H1 (cell line): ENCODE measurements at regions not wholly inside any gene's neighbourhood (a gene's known extent, or its start where the extent isn't known, plus 50 kb on each side); places are given as distances from the start of the nearest gene placed in this dataset.
A peak's percentile ranks its signal among the peaks of the same experiment; 100 is the strongest.

Source experiments
- CTCF ChIA-PET: fragments of 300-600 bp; sonication (Branson Sonifier 250); formaldehyde crosslinking; loops from one replicate; lab custom pipeline; 2021; ENCODE audit not compliant: partially characterized antibody; lab: Charles Lee
- POLR2A ChIA-PET: fragments of 300-600 bp; sonication (Branson Sonifier 250); formaldehyde crosslinking; loops from one replicate; lab custom pipeline; 2021; ENCODE audit warnings: inconsistent platforms; ENCODE audit not compliant: partially characterized antibody; lab: Charles Lee
- DNase-seq, 2 experiments: peaks; one replicate each; pipeline versions ENCODE4 v3.0.0 to v3.0.0-alpha.2; 2010 to 2022; ENCODE audit warnings: low spot score in 2 of 2, low read depth in 1 of 2, mixed read lengths in 1 of 2
- FAIRE-seq: peaks from 2 replicates; lab custom pipeline; 2011; peaks lifted over from hg19 to GRCh38; lab: Jason Lieb, UNC
- H2AFZ ChIP-seq: 2 replicates; pipeline ENCODE4 v1.8.1; 2012; ENCODE audit warnings: low read length, inconsistent platforms
- H2AK5ac ChIP-seq: 2 replicates; pipeline ENCODE4 v1.6.1; 2013; ENCODE audit warnings: low read depth, low read length
- H2BK120ac ChIP-seq: replicated peaks from 2 replicates; pipeline ENCODE3; 2013; ENCODE audit warnings: low read depth, low read length, inconsistent platforms
- H2BK12ac ChIP-seq: 2 replicates; pipeline ENCODE4 v1.6.1; 2013; ENCODE audit warnings: low read depth, low read length
- H2BK15ac ChIP-seq: 2 replicates; pipeline ENCODE4 v1.6.1; 2013; ENCODE audit warnings: low read length
- H2BK20ac ChIP-seq: 2 replicates; pipeline ENCODE4 v1.6.1; 2013; ENCODE audit warnings: low read length
- H2BK5ac ChIP-seq: 2 replicates; pipeline ENCODE4 v1.6.1; 2013; ENCODE audit warnings: low read depth, low read length
- H3K14ac ChIP-seq: 2 replicates; pipeline ENCODE4 v1.6.1; 2013; ENCODE audit warnings: inconsistent platforms; ENCODE audit not compliant: insufficient read length
- H3K18ac ChIP-seq: 2 replicates; pipeline ENCODE4 v1.6.1; 2013; ENCODE audit warnings: low read length; ENCODE audit errors: extremely low read depth
- H3K23ac ChIP-seq: 2 replicates; pipeline ENCODE4 v1.6.1; 2013; ENCODE audit warnings: inconsistent platforms; ENCODE audit not compliant: insufficient read length
- H3K23me2 ChIP-seq: 2 replicates; pipeline ENCODE4 v1.6.1; 2013; ENCODE audit warnings: low read depth, low read length
- H3K27ac ChIP-seq: 2 replicates; pipeline ENCODE4 v1.6.1; 2011; ENCODE audit warnings: low read depth, low read length, inconsistent platforms
- H3K27me3 ChIP-seq, 4 experiments: replicated peaks in 1 of 4; 1 replicate in 1 of 4; 2 replicates in 3 of 4; pipeline versions ENCODE4 v1.6.1 to v1.8.1; 2011 to 2013; ENCODE audit warnings: low read length in 3 of 4, mild to moderate bottlenecking in 3 of 4, inconsistent platforms in 2 of 4, mixed read lengths in 2 of 4, moderate library complexity in 1 of 4; ENCODE audit not compliant: control insufficient read depth in 3 of 4, insufficient read depth in 3 of 4; ENCODE audit errors: extremely low read depth in 1 of 4
- H3K36me3 ChIP-seq, 4 experiments: 2 replicates each; pipeline versions ENCODE4 v1.6.1 to v1.8.1; 2011 to 2013; ENCODE audit warnings: mild to moderate bottlenecking in 4 of 4, low read length in 3 of 4, moderate library complexity in 2 of 4, control low read depth in 1 of 4, inconsistent platforms in 1 of 4; ENCODE audit not compliant: insufficient read depth in 4 of 4, control insufficient read depth in 2 of 4
- H3K4ac ChIP-seq: replicated peaks from 2 replicates; pipeline ENCODE3; 2013; ENCODE audit warnings: low read length, low read depth, mixed read lengths, inconsistent platforms; ENCODE audit not compliant: insufficient read length
- H3K4me1 ChIP-seq, 4 experiments: replicated peaks in 1 of 4; 1 replicate in 1 of 4; 2 replicates in 3 of 4; pipeline versions ENCODE4 v1.6.1 to v1.8.1; 2011 to 2013; ENCODE audit warnings: low read length in 3 of 4, inconsistent platforms in 2 of 4, mixed read lengths in 1 of 4; ENCODE audit not compliant: insufficient read depth in 4 of 4, control insufficient read depth in 3 of 4
- H3K4me2 ChIP-seq, 2 experiments: 2 replicates each; pipeline versions ENCODE4 v1.6.1 to v1.8.1; 2011 to 2013; ENCODE audit warnings: low read depth in 2 of 2, low read length in 2 of 2, control low read depth in 1 of 2, inconsistent platforms in 1 of 2, mild to moderate bottlenecking in 1 of 2; ENCODE audit not compliant: insufficient read depth in 1 of 2
- H3K4me3 ChIP-seq, 4 experiments: fragments of 200-600, 300-600 bp in 1 of 4; sonication (generic), shearing (Covaris generic), sonication (Bioruptor Twin) in 1 of 4; 2 replicates each; pipeline versions ENCODE4 v1.5.1 to v1.8.1; 2011 to 2016; ENCODE audit warnings: low read length in 4 of 4, low read depth in 3 of 4, control low read depth in 2 of 4, inconsistent platforms in 2 of 4, mild to moderate bottlenecking in 2 of 4, mixed read lengths in 1 of 4, moderate library complexity in 1 of 4; ENCODE audit not compliant: insufficient read depth in 2 of 4; ENCODE audit errors: extremely low read depth in 1 of 4
- H3K56ac ChIP-seq: replicated peaks from 2 replicates; pipeline ENCODE3; 2013; ENCODE audit warnings: low read depth, mild to moderate bottlenecking, mixed read lengths, low read length, inconsistent platforms; ENCODE audit not compliant: insufficient read length
- H3K79me1 ChIP-seq: 2 replicates; pipeline ENCODE4 v1.6.1; 2013; ENCODE audit warnings: low read depth, low read length, control low read depth
- H3K79me2 ChIP-seq, 2 experiments: 2 replicates each; pipeline versions ENCODE4 v1.6.1 to v1.8.1; 2012 to 2013; ENCODE audit warnings: low read length in 2 of 2, mild to moderate bottlenecking in 2 of 2, inconsistent platforms in 1 of 2; ENCODE audit not compliant: insufficient read depth in 2 of 2, control insufficient read depth in 1 of 2
- H3K9ac ChIP-seq, 4 experiments: replicated peaks in 1 of 4; 1 replicate in 1 of 4; 2 replicates in 3 of 4; pipeline versions ENCODE4 v1.6.1 to v1.8.1; 2011 to 2013; ENCODE audit warnings: low read depth in 3 of 4, low read length in 3 of 4, control low read depth in 2 of 4, mild to moderate bottlenecking in 2 of 4, moderate library complexity in 2 of 4, inconsistent platforms in 1 of 4; ENCODE audit errors: extremely low read depth in 1 of 4
- H3K9me3 ChIP-seq, 2 experiments: 2 replicates each; pipeline versions ENCODE4 v1.6.1 to v1.8.1; 2012 to 2013; ENCODE audit warnings: mild to moderate bottlenecking in 2 of 2, moderate library complexity in 2 of 2, control low read depth in 1 of 2, inconsistent platforms in 1 of 2, low read depth in 1 of 2, low read length in 1 of 2, mixed read lengths in 1 of 2; ENCODE audit not compliant: insufficient read depth in 2 of 2
- H4K20me1 ChIP-seq, 2 experiments: replicated peaks in 1 of 2; 2 replicates each; pipeline versions ENCODE3 to v1.8.1; 2011 to 2013; ENCODE audit warnings: inconsistent platforms in 2 of 2, low read length in 2 of 2, mild to moderate bottlenecking in 1 of 2; ENCODE audit not compliant: insufficient read depth in 2 of 2, control insufficient read depth in 1 of 2
- H4K5ac ChIP-seq: 2 replicates; pipeline ENCODE4 v1.6.1; 2013; ENCODE audit warnings: low read length, low read depth, mixed read lengths, inconsistent platforms; ENCODE audit not compliant: insufficient read length
- H4K8ac ChIP-seq: 2 replicates; pipeline ENCODE4 v1.8.0; 2013; ENCODE audit warnings: mild to moderate bottlenecking, moderate library complexity, low read length, inconsistent platforms; ENCODE audit not compliant: insufficient read depth; ENCODE audit errors: extremely low read depth
- H4K91ac ChIP-seq: replicated peaks from 2 replicates; pipeline ENCODE3; 2013; ENCODE audit warnings: low read length, mixed read lengths, inconsistent platforms; ENCODE audit not compliant: insufficient read length
- ASH2L ChIP-seq: fragments of 200-600, 300-600 bp; sonication (generic); IDR thresholded peaks from one replicate; pipeline ENCODE4 v1.7.1; 2017; ENCODE audit warnings: low read length
- CEBPB ChIP-seq: IDR thresholded peaks from 2 replicates; pipeline ENCODE4 v1.6.1; 2012; ENCODE audit warnings: low read depth, low read length
- CTBP2 ChIP-seq: IDR thresholded peaks from 2 replicates; pipeline ENCODE4 v1.7.0; 2011; ENCODE audit warnings: borderline replicate concordance, mild to moderate bottlenecking, moderate library complexity, mixed read lengths, low read length; ENCODE audit not compliant: insufficient read depth, insufficient read length
- KDM1A ChIP-seq: fragments of 200-600, 300-600 bp; sonication (generic); IDR thresholded peaks from 2 replicates; pipeline ENCODE4 v1.7.1; 2016; ENCODE audit warnings: mild to moderate bottlenecking, low read length, borderline replicate concordance
- KDM5A ChIP-seq: fragments of 200-600 bp; IDR thresholded peaks from 2 replicates; pipeline ENCODE4 v1.7.1; 2012; ENCODE audit warnings: mild to moderate bottlenecking, low read length, inconsistent platforms, mixed read lengths
- NRF1 ChIP-seq: IDR thresholded peaks from 2 replicates; pipeline ENCODE4 v1.6.1; 2011; ENCODE audit warnings: mild to moderate bottlenecking, low read depth, low read length, improper control_type of control experiment
- RAD21 ChIP-seq, 2 experiments: IDR thresholded peaks in 1 of 2; conservative IDR thresholded peaks in 1 of 2; 2 replicates each; pipeline ENCODE4 v1.6.1; 2011; ENCODE audit warnings: low read depth in 2 of 2, low read length in 2 of 2, improper control_type of control experiment in 1 of 2, inconsistent platforms in 1 of 2, mild to moderate bottlenecking in 1 of 2, moderate library complexity in 1 of 2
- SAP30 ChIP-seq: fragments of 300-600 bp; sonication (generic); IDR thresholded peaks from 2 replicates; pipeline ENCODE4 v1.7.1; 2012; ENCODE audit warnings: low read length, moderate library complexity, mild to moderate bottlenecking, inconsistent platforms; ENCODE audit not compliant: insufficient read depth, insufficient replicate concordance
- SP1 ChIP-seq: IDR thresholded peaks from 2 replicates; pipeline ENCODE4 v1.6.1; 2011; ENCODE audit warnings: low read depth, low read length
- SP4 ChIP-seq: IDR thresholded peaks from 2 replicates; pipeline ENCODE4 v1.6.1; 2012; ENCODE audit warnings: low read length, inconsistent platforms
- SRF ChIP-seq: IDR thresholded peaks from 2 replicates; pipeline ENCODE4 v1.6.1; 2011; ENCODE audit warnings: mild to moderate bottlenecking, low read depth, low read length, moderate library complexity
- TEAD4 ChIP-seq: IDR thresholded peaks from 2 replicates; pipeline ENCODE4 v1.6.1; 2012; ENCODE audit warnings: low read depth, low read length, inconsistent platforms, mixed read lengths
- WGBS, 2 experiments: shearing (Covaris generic) in 1 of 2; methylation state at CpG; one replicate each; pipeline versions ENCODE4 v1.1.6 to v1.1.7; 2013 to 2015; ENCODE audit warnings: low lambda C conversion rate in 2 of 2, mixed read lengths in 2 of 2, inconsistent platforms in 1 of 2, low coverage in 1 of 2, missing lambda C conversion rate in 1 of 2; ENCODE audit not compliant: insufficient replicate concordance in 2 of 2, insufficient coverage in 1 of 2, insufficient read length in 1 of 2; ENCODE audit errors: extremely low coverage in 1 of 2, missing lambda C conversion rate in 1 of 2; 5-methylcytosine and 5-hydroxymethylcytosine counted together
- TF ChIP-seq, protein P1 (sequence below): IDR thresholded peaks from 2 replicates; pipeline ENCODE4 v1.6.1; 2011; ENCODE audit warnings: low read length, improper control_type of control experiment

GRCh38 chr10:125578658-125579315 is 104.2 kb downstream of the TEX36 start:
- no peak overlapping the region for H2BK12ac ChIP-seq
- H2BK120ac ChIP-seq, result no peak overlapping the region
- H4K20me1 ChIP-seq, result no peaks in the 10 kb centered on the region
- H3K36me3 ChIP-seq, result no peaks in the 10 kb centered on the region; a peak in 1 of 8 replicates
- 91% methylated on average over 7 of the region's 7 CpGs; no CpG with 5 or more reads in 1 of the 2 experiments for WGBS, 2 experiments
- H3K79me1 ChIP-seq, result no peaks in the 10 kb centered on the region
- no peak overlapping the region for H3K18ac ChIP-seq
- H3K4me3 ChIP-seq, result no peak overlapping the region
- no peak overlapping the region for H2BK15ac ChIP-seq
- H2BK20ac ChIP-seq, result no peak overlapping the region
- no peak overlapping the region for H3K56ac ChIP-seq
- no peak overlapping the region for H3K23ac ChIP-seq
- no peaks in the 10 kb centered on the region for H3K27me3 ChIP-seq
- no peak overlapping the region for H3K9ac ChIP-seq
- no peaks in the 10 kb centered on the region for H3K4me1 ChIP-seq
- DNase-seq (peak in 1 of 2 experiments; percentile 1), FAIRE-seq (no peak)
- ChIA-PET CTCF (no interaction called here), POLR2A (no interaction called here)
- H3K4me2 ChIP-seq, result no peak overlapping the region
- no peak overlapping the region for H3K14ac ChIP-seq
- H3K23me2 ChIP-seq, result no peaks in the 10 kb centered on the region
- no peak overlapping the region for H2BK5ac ChIP-seq
- no peaks in the 10 kb centered on the region for H3K9me3 ChIP-seq
- no peaks in the 10 kb centered on the region for H3K79me2 ChIP-seq
- no peak overlapping the region for H4K5ac ChIP-seq
- no peak overlapping the region for H2AFZ ChIP-seq
- H4K91ac ChIP-seq, result no peak overlapping the region
- H4K8ac ChIP-seq, result no peak overlapping the region
- H3K27ac ChIP-seq, result no peak overlapping the region
- no peak overlapping the region for H3K4ac ChIP-seq
- H2AK5ac ChIP-seq, result no peak overlapping the region
- TF ChIP-seq SRF (no peak), ASH2L (no peak), KDM5A (no peak), CEBPB (no peak), SAP30 (no peak), SP1 (no peak), NRF1 (no peak), KDM1A (no peak), SP4 (no peak), TEAD4 (no peak), CTBP2 (no peak), RAD21 (IDR thresholded peaks at IDR 0.05 in 1 of 2, conservative IDR thresholded peaks at IDR 0.05 in 1 of 2; ENCODE audit: low read depth in 2 of 2, low read length in 2 of 2) (no peak)
- TF ChIP-seq, protein P1, sequence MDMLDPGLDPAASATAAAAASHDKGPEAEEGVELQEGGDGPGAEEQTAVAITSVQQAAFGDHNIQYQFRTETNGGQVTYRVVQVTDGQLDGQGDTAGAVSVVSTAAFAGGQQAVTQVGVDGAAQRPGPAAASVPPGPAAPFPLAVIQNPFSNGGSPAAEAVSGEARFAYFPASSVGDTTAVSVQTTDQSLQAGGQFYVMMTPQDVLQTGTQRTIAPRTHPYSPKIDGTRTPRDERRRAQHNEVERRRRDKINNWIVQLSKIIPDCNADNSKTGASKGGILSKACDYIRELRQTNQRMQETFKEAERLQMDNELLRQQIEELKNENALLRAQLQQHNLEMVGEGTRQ, result no peak
